OCI-LY3 (cell line): ENCODE measurements at regions not wholly inside any gene's neighbourhood (a gene's known extent, or its start where the extent isn't known, plus 50 kb on each side); places are given as distances from the start of the nearest gene placed in this dataset.

ENCODE experiments used
- CTCF ChIP-seq: fragments of 200-600, 300-600 bp; sonication (generic); IDR thresholded peaks from 2 replicates; pipeline ENCODE4 v1.5.1; 2014; ENCODE audit warnings: antibody characterized with exemption, low read length, low read depth
- EZH2phosphoT487 ChIP-seq: fragments of 200-600 bp; shearing (Covaris generic); IDR thresholded peaks from 2 replicates; pipeline ENCODE4 v1.6.1; 2018; ENCODE audit warnings: antibody characterized with exemption, mixed run types, low read depth

GRCh38 chr2:208793434-208793833 lies 386.8 kb downstream of the PTH2R start:
- TF ChIP-seq CTCF: no peak
- no peak for TF ChIP-seq EZH2phosphoT487
